Fibroblast of peridontal ligament (primary cell): ENCODE measurements at regions not wholly inside any gene's neighbourhood (a gene's known extent, or its start where the extent isn't known, plus 50 kb on each side); places are given as distances from the start of the nearest gene placed in this dataset.

Experiments
- DNase-seq: peaks from one replicate; pipeline ENCODE4 v3.0.0-alpha.2; 2010; ENCODE audit errors: extremely low read depth

GRCh38 chr14:66111891-66112290 lies 374.3 kb upstream of the CCDC196 start:
- no peak for DNase-seq

GRCh38 chr14:66114071-66114470 lies 372.1 kb upstream of the CCDC196 start:
- no peak for DNase-seq

- no peak for DNase-seq
Observed at GRCh38 chr14:66115740-66116502, 370.2 kb upstream of the CCDC196 start.

- no peak for DNase-seq
Observed at GRCh38 chr14:66116732-66117131, 369.4 kb upstream of the CCDC196 start.

- peak; percentile 1 for DNase-seq
Observed at GRCh38 chr14:66117600-66117999, 368.6 kb upstream of the CCDC196 start.

GRCh38 chr14:66119606-66120231 lies 366.5 kb upstream of the CCDC196 start:
- no peak for DNase-seq

- no peak for DNase-seq
Observed at GRCh38 chr14:66120402-66120801, 365.8 kb upstream of the CCDC196 start.

GRCh38 chr14:66121859-66122258 lies 364.3 kb upstream of the CCDC196 start:
- no peak for DNase-seq

- no peak for DNase-seq
Observed at GRCh38 chr14:66129224-66129623, 356.9 kb upstream of the CCDC196 start.

- DNase-seq = no peak
Observed at GRCh38 chr14:66131111-66131510, 355.1 kb upstream of the CCDC196 start.

- DNase-seq = no peak
Observed at GRCh38 chr14:66133666-66134065, 352.5 kb upstream of the CCDC196 start.

GRCh38 chr14:66135831-66136230 lies 350.3 kb upstream of the CCDC196 start:
- DNase-seq = no peak

GRCh38 chr14:66137081-66137480 lies 349.1 kb upstream of the CCDC196 start:
- DNase-seq = no peak

GRCh38 chr14:66139432-66139831 lies 346.7 kb upstream of the CCDC196 start:
- no peak for DNase-seq

GRCh38 chr14:66140213-66140918 lies 345.8 kb upstream of the CCDC196 start:
- DNase-seq = no peak

- DNase-seq = no peak
Observed at GRCh38 chr14:66140963-66141362, 345.2 kb upstream of the CCDC196 start.

GRCh38 chr14:66141733-66142132 lies 344.4 kb upstream of the CCDC196 start:
- no peak for DNase-seq

GRCh38 chr14:66143387-66144112 lies 342.6 kb upstream of the CCDC196 start:
- DNase-seq = no peak

GRCh38 chr14:66152302-66152701 lies 333.9 kb upstream of the CCDC196 start:
- no peak for DNase-seq

GRCh38 chr14:66152747-66153146 lies 333.4 kb upstream of the CCDC196 start:
- DNase-seq = no peak

- no peak for DNase-seq
Observed at GRCh38 chr14:66163023-66163422, 323.1 kb upstream of the CCDC196 start.

- DNase-seq = no peak
Observed at GRCh38 chr14:66165337-66165736, 320.8 kb upstream of the CCDC196 start.
